WTC11 (cell line): ENCODE measurements at regions not wholly inside any gene's neighbourhood (a gene's known extent, or its start where the extent isn't known, plus 50 kb on each side); places are given as distances from the start of the nearest gene placed in this dataset.
"Not testable (repeated sequence)": the region's sequence is repeated elsewhere in the genome, so short reads cannot be mapped to it uniquely, and the experiment has no call there.

Experiments used
- ATAC-seq: fragments of 200-7000 bp; cut with Tn5 transposase; 2 replicates; pipeline ENCODE4 v1.10.0; 2021; ENCODE audit warnings: mild to moderate bottlenecking, moderate library complexity
- CTCF ChIA-PET: fragments of 300-600 bp; sonication (Branson Sonifier 250); formaldehyde crosslinking; loops from one replicate; lab custom pipeline; 2021; ENCODE audit warnings: antibody characterized with exemption; lab: Charles Lee
- POLR2A ChIA-PET: fragments of 350-600 bp; sonication (Branson Sonifier 250); formaldehyde crosslinking; loops from one replicate; lab custom pipeline; 2021; ENCODE audit warnings: antibody characterized with exemption; lab: Charles Lee
- DNase-seq: peaks from one replicate; pipeline ENCODE4 v3.0.0; 2021; ENCODE audit warnings: low spot score
- H3K27ac Mint-ChIP-seq: 2 replicates; pipeline ENCODE4 v1.8.0; 2021; ENCODE audit warnings: mixed read lengths
- H3K27me3 Mint-ChIP-seq: 2 replicates; pipeline ENCODE4 v1.8.0; 2021; ENCODE audit warnings: low read depth, mild to moderate bottlenecking, moderate library complexity, mixed read lengths
- H3K36me3 Mint-ChIP-seq: 2 replicates; pipeline ENCODE4 v1.8.0; 2021; ENCODE audit warnings: mixed read lengths
- H3K4me1 Mint-ChIP-seq: 2 replicates; pipeline ENCODE4 v1.8.0; 2022; ENCODE audit warnings: mixed read lengths
- H3K4me3 Mint-ChIP-seq: 2 replicates; pipeline ENCODE4 v1.8.0; 2021; ENCODE audit warnings: mild to moderate bottlenecking, moderate library complexity, mixed read lengths
- H3K9me3 Mint-ChIP-seq: 2 replicates; pipeline ENCODE4 v1.8.0; 2021; ENCODE audit warnings: mixed read lengths
- ATF1 ChIP-seq: sonication (generic); formaldehyde crosslinking; IDR thresholded peaks from 2 replicates; pipeline ENCODE4 v1.8.1; 2023; ENCODE audit warnings: mild to moderate bottlenecking, moderate library complexity, missing genetic modification reagents
- CREM ChIP-seq: sonication (generic); formaldehyde crosslinking; IDR thresholded peaks from 2 replicates; pipeline ENCODE4 v1.8.1; 2022; ENCODE audit warnings: mild to moderate bottlenecking, missing genetic modification reagents, moderate library complexity
- ESRRA ChIP-seq: sonication (generic); formaldehyde crosslinking; IDR thresholded peaks from 2 replicates; pipeline ENCODE4 v1.8.1; 2022; ENCODE audit warnings: mild to moderate bottlenecking, missing genetic modification reagents, borderline replicate concordance
- FOXP1 ChIP-seq: sonication (generic); formaldehyde crosslinking; IDR thresholded peaks from 2 replicates; pipeline ENCODE4 v1.8.0; 2022; ENCODE audit warnings: missing genetic modification reagents, mild to moderate bottlenecking, moderate library complexity, borderline replicate concordance
- FOXP4 ChIP-seq: sonication (generic); formaldehyde crosslinking; IDR thresholded peaks from 2 replicates; pipeline ENCODE4 v1.8.0; 2022; ENCODE audit warnings: mild to moderate bottlenecking, missing genetic modification reagents
- NR3C1 ChIP-seq: sonication (generic); formaldehyde crosslinking; conservative IDR thresholded peaks from 2 replicates; pipeline ENCODE4 v1.8.1; 2023; ENCODE audit warnings: low read depth, mild to moderate bottlenecking, missing genetic modification reagents
- PRRX2 ChIP-seq: fragments of 250-450 bp; sonication (Bioruptor Pico); IDR thresholded peaks from 2 replicates; pipeline ENCODE4 v1.8.0; 2021; ENCODE audit warnings: mild to moderate bottlenecking
- SOX15 ChIP-seq: fragments of 250-450 bp; sonication (Bioruptor Pico); IDR thresholded peaks from 2 replicates; pipeline ENCODE4 v1.9.0; 2021; ENCODE audit warnings: mild to moderate bottlenecking
- USF1 ChIP-seq: sonication (generic); formaldehyde crosslinking; IDR thresholded peaks from 2 replicates; pipeline ENCODE4 v1.8.0; 2022; ENCODE audit warnings: mild to moderate bottlenecking, missing genetic modification reagents
- USF2 ChIP-seq: sonication (generic); formaldehyde crosslinking; IDR thresholded peaks from 2 replicates; pipeline ENCODE4 v1.8.1; 2023; ENCODE audit warnings: mild to moderate bottlenecking, missing genetic modification reagents, moderate library complexity
- ZNF121 ChIP-seq: sonication (generic); formaldehyde crosslinking; IDR thresholded peaks from 2 replicates; pipeline ENCODE4 v1.8.0; 2023; ENCODE audit warnings: missing genetic modification reagents
- ZNF317 ChIP-seq: sonication (generic); formaldehyde crosslinking; IDR thresholded peaks from 2 replicates; pipeline ENCODE4 v1.8.1; 2023; ENCODE audit warnings: low read depth, mild to moderate bottlenecking, moderate library complexity, missing genetic modification reagents, borderline replicate concordance

- CTCF ChIA-PET = no interaction called here
- DNase-seq = no peak
- H3K36me3 Mint-ChIP-seq = no peaks in the 10 kb centered on the region
- no peak for ATAC-seq
- POLR2A ChIA-PET = no interaction called here
- H3K9me3 Mint-ChIP-seq = peaks cover 9% of the 10 kb centered on the region
- H3K4me3 Mint-ChIP-seq = no peak overlapping the region
- H3K4me1 Mint-ChIP-seq = no peaks in the 10 kb centered on the region
- no peaks in the 10 kb centered on the region; the same call in 1 of the 2 replicates for H3K27me3 Mint-ChIP-seq
- TF ChIP-seq FOXP4 (CRISPR knock-in tag) (no peak), SOX15 (CRISPR knock-in tag) (no peak), FOXP1 (no peak), ZNF317 (CRISPR knock-in tag) (no peak)
- H3K27ac Mint-ChIP-seq = no peak overlapping the region
Observed at GRCh38 chr15:50848349-50848748, 60.1 kb upstream of the AP4E1 start.

- H3K36me3 Mint-ChIP-seq, H3K4me1 Mint-ChIP-seq, H3K27me3 Mint-ChIP-seq, ATAC-seq, CTCF ChIA-PET, H3K4me3 Mint-ChIP-seq, H3K27ac Mint-ChIP-seq, DNase-seq, POLR2A ChIA-PET: not testable (repeated sequence)
- peaks cover 12% of the 10 kb centered on the region for H3K9me3 Mint-ChIP-seq
Observed at GRCh38 chr15:50845181-50845580, 63.3 kb upstream of the AP4E1 start.

- Mint-ChIP-seq H3K27ac (no peak overlapping the region), H3K36me3 (no peaks in the 10 kb centered on the region), H3K4me1 (peaks cover 9% of the 10 kb centered on the region), H3K27me3 (no peaks in the 10 kb centered on the region), H3K9me3 (peaks cover 12% of the 10 kb centered on the region), H3K4me3 (no peak overlapping the region)
- ChIA-PET POLR2A (interaction anchor here (0.6 kb wide), 1 partner anchor 154 kb away, joined by 4 read pairs; the partner anchor contains the start of gene TRPM7), CTCF (interaction anchor here (0.6 to 0.7 kb wide), 3 partner anchors 13 to 126 kb away, joined by 3 read pairs; no protein-coding TSS in a partner anchor)
- ATAC-seq (peak; percentile 99), DNase-seq (peak; percentile 38)
- TF ChIP-seq USF1 (CRISPR knock-in tag) = no peak
- no peak for TF ChIP-seq ESRRA (CRISPR knock-in tag)
- TF ChIP-seq CREM (CRISPR knock-in tag) = no peak
- no peak for TF ChIP-seq ZNF121
- no peak for TF ChIP-seq NR3C1 (CRISPR knock-in tag)
- TF ChIP-seq PRRX2 (CRISPR knock-in tag) = no peak
Observed at GRCh38 chr15:50840520-50840919, 68.0 kb upstream of the AP4E1 start.

- ATAC-seq = no peak
- ChIA-PET CTCF (no interaction called here), POLR2A (no interaction called here)
- TF ChIP-seq USF2 (CRISPR knock-in tag) (no peak), ATF1 (CRISPR knock-in tag) (no peak), NR3C1 (CRISPR knock-in tag) (no peak)
- no peak for DNase-seq
- Mint-ChIP-seq H3K27me3 (no peaks in the 10 kb centered on the region), H3K4me1 (peaks cover 9% of the 10 kb centered on the region), H3K4me3 (no peak overlapping the region), H3K9me3 (no peaks in the 10 kb centered on the region), H3K27ac (no peak overlapping the region), H3K36me3 (no peaks in the 10 kb centered on the region)
Observed at GRCh38 chr15:50837256-50837770, 71.2 kb upstream of the AP4E1 start.
